Dedifferentiated amniotic fluid mesenchymal stem cell (primary cell): ENCODE measurements at regions not wholly inside any gene's neighbourhood (a gene's known extent, or its start where the extent isn't known, plus 50 kb on each side); places are given as distances from the start of the nearest gene placed in this dataset.

Experiments
- DNase-seq: peaks from one replicate; pipeline ENCODE4 v3.0.0-alpha.2; 2016; ENCODE audit errors: extremely low spot score

GRCh38 chr2:60603533-60604190 is 50.2 kb upstream of the BCL11A start:
- DNase-seq, result no peak

- no peak for DNase-seq
Measured at GRCh38 chr2:60604486-60605064, 51.1 kb upstream of the BCL11A start.

GRCh38 chr2:60605866-60606265 is 52.4 kb upstream of the BCL11A start:
- no peak for DNase-seq

- DNase-seq, result no peak
Measured at GRCh38 chr2:60608679-60609078, 55.2 kb upstream of the BCL11A start.

- no peak for DNase-seq
Measured at GRCh38 chr2:60612033-60612432, 58.6 kb upstream of the BCL11A start.

GRCh38 chr2:60614319-60614718 is 60.9 kb upstream of the BCL11A start:
- no peak for DNase-seq

GRCh38 chr2:60621688-60622429 is 68.4 kb upstream of the BCL11A start:
- DNase-seq, result no peak

GRCh38 chr2:60623040-60623439 is 69.6 kb upstream of the BCL11A start:
- no peak for DNase-seq

- DNase-seq, result no peak
Measured at GRCh38 chr2:60627412-60627811, 74.0 kb upstream of the BCL11A start.

- DNase-seq, result no peak
Measured at GRCh38 chr2:60628026-60628425, 74.6 kb upstream of the BCL11A start.

GRCh38 chr2:60628615-60629304 is 75.3 kb upstream of the BCL11A start:
- no peak for DNase-seq

- no peak for DNase-seq
Measured at GRCh38 chr2:60629305-60629662, 75.8 kb upstream of the BCL11A start.

GRCh38 chr2:60629801-60630385 is 76.4 kb upstream of the BCL11A start:
- DNase-seq, result no peak

- no peak for DNase-seq
Measured at GRCh38 chr2:60633615-60634014, 80.2 kb upstream of the BCL11A start.

- DNase-seq, result no peak
Measured at GRCh38 chr2:60634438-60634837, 81.0 kb upstream of the BCL11A start.

- peak; percentile 38 for DNase-seq
Measured at GRCh38 chr2:60641811-60642788, 88.6 kb upstream of the BCL11A start.

- DNase-seq, result no peak
Measured at GRCh38 chr2:60643747-60644146, 90.3 kb upstream of the BCL11A start.

- DNase-seq, result no peak
Measured at GRCh38 chr2:60644951-60645350, 91.5 kb upstream of the BCL11A start.

- DNase-seq, result no peak
Measured at GRCh38 chr2:60648191-60648590, 94.7 kb upstream of the BCL11A start.

- no peak for DNase-seq
Measured at GRCh38 chr2:60649721-60650120, 96.3 kb upstream of the BCL11A start.

GRCh38 chr2:60652832-60653340 is 99.4 kb upstream of the BCL11A start:
- DNase-seq, result no peak
